GM23338 (cell line): ENCODE measurements at regions not wholly inside any gene's neighbourhood (a gene's known extent, or its start where the extent isn't known, plus 50 kb on each side); places are given as distances from the start of the nearest gene placed in this dataset.

Source experiments
- ATAC-seq: fragments of 200-7000 bp; cut with Tn5 transposase; 3 replicates; pipeline ENCODE4 v1.9.1; 2020
- DNase-seq: peaks from one replicate; pipeline ENCODE4 v3.0.0-alpha.2; 2015; ENCODE audit warnings: low spot score
- H2AFZ ChIP-seq: fragments of 200-600 bp; sonication (generic); 2 replicates; pipeline ENCODE4 v1.8.0; 2016; ENCODE audit warnings: antibody characterized with exemption, mild to moderate bottlenecking, moderate library complexity
- H3F3A ChIP-seq: fragments of 200-600 bp; sonication (generic); replicated peaks from 2 replicates; pipeline ENCODE4 v1.8.0; 2017; ENCODE audit warnings: antibody characterized with exemption, mixed run types, low read depth
- H3K27ac ChIP-seq: fragments of 200-600 bp; sonication (generic); 2 replicates; pipeline ENCODE4 v1.6.1; 2016; ENCODE audit warnings: low read depth
- H3K27me3 ChIP-seq: fragments of 200-600 bp; sonication (generic); 2 replicates; pipeline ENCODE4 v1.8.0; 2016; ENCODE audit warnings: mild to moderate bottlenecking, mixed run types, moderate library complexity; ENCODE audit not compliant: insufficient read depth
- H3K36me3 ChIP-seq: fragments of 200-600 bp; sonication (generic); 2 replicates; pipeline ENCODE4 v1.8.0; 2016; ENCODE audit warnings: mild to moderate bottlenecking; ENCODE audit not compliant: insufficient read depth
- H3K4me1 ChIP-seq: fragments of 200-600 bp; sonication (generic); 2 replicates; pipeline ENCODE4 v1.8.0; 2016; ENCODE audit warnings: mild to moderate bottlenecking, moderate library complexity; ENCODE audit not compliant: insufficient read depth
- H3K4me2 ChIP-seq: fragments of 200-600 bp; sonication (generic); 2 replicates; pipeline ENCODE4 v1.7.1; 2017; ENCODE audit warnings: mixed run types
- H3K4me3 ChIP-seq: fragments of 200-600 bp; sonication (generic); 2 replicates; pipeline ENCODE4 v1.6.1; 2016; ENCODE audit warnings: mixed run types
- H3K79me2 ChIP-seq: fragments of 200-600 bp; sonication (generic); replicated peaks from 2 replicates; pipeline ENCODE4 v1.8.0; 2017; ENCODE audit warnings: mild to moderate bottlenecking; ENCODE audit not compliant: insufficient read depth
- H3K9me2 ChIP-seq: fragments of 200-600 bp; sonication (generic); 2 replicates; pipeline ENCODE4 v1.8.0; 2017; ENCODE audit not compliant: insufficient read depth
- H4K20me1 ChIP-seq: fragments of 200-600 bp; sonication (generic); replicated peaks from 2 replicates; pipeline ENCODE4 v1.8.0; 2017; ENCODE audit warnings: mild to moderate bottlenecking; ENCODE audit not compliant: insufficient read depth
- H3K27ac Mint-ChIP-seq: 2 replicates; pipeline ENCODE4 v1.8.0; 2020; ENCODE audit warnings: inconsistent platforms, mild to moderate bottlenecking, moderate library complexity, mixed read lengths
- H3K27me3 Mint-ChIP-seq: 3 replicates; pipeline ENCODE4 v1.8.0; 2022; ENCODE audit warnings: low read depth, mild to moderate bottlenecking, moderate library complexity, mixed read lengths, inconsistent platforms; ENCODE audit not compliant: insufficient read depth, poor library complexity
- H3K36me3 Mint-ChIP-seq: 3 replicates; pipeline ENCODE4 v1.8.0; 2021; ENCODE audit warnings: low read depth, mild to moderate bottlenecking, inconsistent platforms, moderate library complexity, mixed read lengths
- H3K4me1 Mint-ChIP-seq: 3 replicates; pipeline ENCODE4 v1.8.0; 2020; ENCODE audit warnings: mild to moderate bottlenecking, inconsistent platforms, mixed read lengths
- H3K4me3 Mint-ChIP-seq: 3 replicates; pipeline ENCODE4 v1.8.0; 2021; ENCODE audit warnings: moderate library complexity, mild to moderate bottlenecking, inconsistent platforms, mixed read lengths
- H3K9me3 Mint-ChIP-seq: 3 replicates; pipeline ENCODE4 v1.8.0; 2020; ENCODE audit warnings: moderate library complexity, mild to moderate bottlenecking, inconsistent platforms, mixed read lengths
- CTCF ChIP-seq, 2 experiments: fragments of 200-600 bp in 1 of 2; sonication (generic) in 1 of 2; conservative IDR thresholded peaks; 2 replicates each; pipeline versions ENCODE4 v1.5.1 to v1.6.1; 2016 to 2017; ENCODE audit warnings: antibody characterized with exemption in 2 of 2, low read depth in 2 of 2, mild to moderate bottlenecking in 2 of 2, moderate library complexity in 1 of 2
- ETS1 ChIP-seq: IDR thresholded peaks from 2 replicates; pipeline ENCODE4 v1.6.1; 2016; ENCODE audit warnings: antibody characterized with exemption
- EZH2 ChIP-seq: fragments of 200-600 bp; sonication (generic); IDR thresholded peaks from one replicate; pipeline ENCODE4 v1.8.0; 2017; ENCODE audit warnings: antibody characterized with exemption, mild to moderate bottlenecking, low read depth; ENCODE audit not compliant: unreplicated experiment
- EZH2phosphoT487 ChIP-seq: fragments of 200-600 bp; sonication (generic); IDR thresholded peaks from one replicate; pipeline ENCODE4 v1.8.1; 2018; ENCODE audit warnings: antibody characterized with exemption; ENCODE audit not compliant: unreplicated experiment
- JUNB ChIP-seq: IDR thresholded peaks from one replicate; pipeline ENCODE4 v1.6.1; 2016; ENCODE audit warnings: antibody characterized with exemption; ENCODE audit not compliant: unreplicated experiment
- NANOG ChIP-seq: IDR thresholded peaks from 2 replicates; pipeline ENCODE4 v1.6.1; 2016; ENCODE audit warnings: antibody characterized with exemption, borderline replicate concordance
- POLR2AphosphoS5 ChIP-seq: IDR thresholded peaks from 2 replicates; pipeline ENCODE4 v1.6.1; 2016; ENCODE audit warnings: antibody characterized with exemption, low read depth
- REST ChIP-seq: IDR thresholded peaks from one replicate; pipeline ENCODE4 v1.6.1; 2018; ENCODE audit warnings: antibody characterized with exemption; ENCODE audit not compliant: unreplicated experiment
- STAT1 ChIP-seq: IDR thresholded peaks from one replicate; pipeline ENCODE4 v1.6.1; 2016; ENCODE audit warnings: antibody characterized with exemption; ENCODE audit not compliant: unreplicated experiment
- ZNF114 ChIP-seq: fragments of 250-450 bp; sonication (Bioruptor Pico); IDR thresholded peaks from 2 replicates; pipeline ENCODE4 v1.5.0; 2020; ENCODE audit warnings: mild to moderate bottlenecking, moderate library complexity
- ZNF462 ChIP-seq: fragments of 250-450 bp; sonication (Bioruptor Pico); IDR thresholded peaks from 2 replicates; pipeline ENCODE4 v1.5.0; 2020; ENCODE audit warnings: mild to moderate bottlenecking, moderate library complexity

- H3K4me1 Mint-ChIP-seq: peaks cover 3% of the 10 kb centered on the region
- Histone ChIP-seq H3K79me2 (no peaks in the 10 kb centered on the region), H3K9me2 (no peaks in the 10 kb centered on the region)
Measured at GRCh38 chr10:81600185-81600584, 274.8 kb upstream of the NRG3 start.

More at GRCh38 chr10:81600185-81600584, 274.8 kb upstream of the NRG3 start:
- H3K27ac Mint-ChIP-seq: no peak overlapping the region
- Histone ChIP-seq H3K4me1 (peaks cover 8% of the 10 kb centered on the region; the same call in 1 of the 2 replicates), H3K27me3 (no peaks in the 10 kb centered on the region), H4K20me1 (no peaks in the 10 kb centered on the region), H3K4me3 (no peak overlapping the region), H3K36me3 (no peaks in the 10 kb centered on the region), H2AFZ (no peak overlapping the region), H3K27ac (no peak overlapping the region), H3K4me2 (no peak overlapping the region), H3F3A (no peaks in the 10 kb centered on the region)
- DNase-seq (no peak), ATAC-seq (no peak)
- TF ChIP-seq POLR2AphosphoS5 (no peak), EZH2phosphoT487 (no peak), EZH2 (no peak), ZNF114 (no peak), ZNF462 (CRISPR knock-in tag) (no peak), REST (no peak), STAT1 (no peak), CTCF (conservative IDR thresholded peaks at IDR 0.05; ENCODE audit: low read depth in 2 of 2) (no peak), ETS1 (no peak), NANOG (no peak), JUNB (no peak)
- H3K4me3 Mint-ChIP-seq: no peak overlapping the region
- H3K36me3 Mint-ChIP-seq: no peaks in the 10 kb centered on the region
- no peaks in the 10 kb centered on the region for H3K9me3 Mint-ChIP-seq
- peaks cover 2% of the 10 kb centered on the region for H3K27me3 Mint-ChIP-seq
